H1 (cell line): ENCODE measurements at regions not wholly inside any gene's neighbourhood (a gene's known extent, or its start where the extent isn't known, plus 50 kb on each side); places are given as distances from the start of the nearest gene placed in this dataset.

Experiments used
- CTCF ChIA-PET: fragments of 300-600 bp; sonication (Branson Sonifier 250); formaldehyde crosslinking; loops from one replicate; lab custom pipeline; 2021; ENCODE audit not compliant: partially characterized antibody; lab: Charles Lee
- POLR2A ChIA-PET: fragments of 300-600 bp; sonication (Branson Sonifier 250); formaldehyde crosslinking; loops from one replicate; lab custom pipeline; 2021; ENCODE audit warnings: inconsistent platforms; ENCODE audit not compliant: partially characterized antibody; lab: Charles Lee
- DNase-seq, 2 experiments: peaks; one replicate each; pipeline versions ENCODE4 v3.0.0 to v3.0.0-alpha.2; 2010 to 2022; ENCODE audit warnings: low spot score in 2 of 2, low read depth in 1 of 2, mixed read lengths in 1 of 2
- FAIRE-seq: peaks from 2 replicates; lab custom pipeline; 2011; peaks lifted over from hg19 to GRCh38; lab: Jason Lieb, UNC
- H2AFZ ChIP-seq: 2 replicates; pipeline ENCODE4 v1.8.1; 2012; ENCODE audit warnings: low read length, inconsistent platforms
- H2AK5ac ChIP-seq: 2 replicates; pipeline ENCODE4 v1.6.1; 2013; ENCODE audit warnings: low read depth, low read length
- H2BK120ac ChIP-seq: replicated peaks from 2 replicates; pipeline ENCODE3; 2013; ENCODE audit warnings: low read depth, low read length, inconsistent platforms
- H2BK12ac ChIP-seq: 2 replicates; pipeline ENCODE4 v1.6.1; 2013; ENCODE audit warnings: low read depth, low read length
- H2BK15ac ChIP-seq: 2 replicates; pipeline ENCODE4 v1.6.1; 2013; ENCODE audit warnings: low read length
- H2BK20ac ChIP-seq: 2 replicates; pipeline ENCODE4 v1.6.1; 2013; ENCODE audit warnings: low read length
- H2BK5ac ChIP-seq: 2 replicates; pipeline ENCODE4 v1.6.1; 2013; ENCODE audit warnings: low read depth, low read length
- H3K14ac ChIP-seq: 2 replicates; pipeline ENCODE4 v1.6.1; 2013; ENCODE audit warnings: inconsistent platforms; ENCODE audit not compliant: insufficient read length
- H3K18ac ChIP-seq: 2 replicates; pipeline ENCODE4 v1.6.1; 2013; ENCODE audit warnings: low read length; ENCODE audit errors: extremely low read depth
- H3K23ac ChIP-seq: 2 replicates; pipeline ENCODE4 v1.6.1; 2013; ENCODE audit warnings: inconsistent platforms; ENCODE audit not compliant: insufficient read length
- H3K23me2 ChIP-seq: 2 replicates; pipeline ENCODE4 v1.6.1; 2013; ENCODE audit warnings: low read depth, low read length
- H3K27ac ChIP-seq: 2 replicates; pipeline ENCODE4 v1.6.1; 2011; ENCODE audit warnings: low read depth, low read length, inconsistent platforms
- H3K27me3 ChIP-seq, 4 experiments: replicated peaks in 1 of 4; 1 replicate in 1 of 4; 2 replicates in 3 of 4; pipeline versions ENCODE4 v1.6.1 to v1.8.1; 2011 to 2013; ENCODE audit warnings: low read length in 3 of 4, mild to moderate bottlenecking in 3 of 4, inconsistent platforms in 2 of 4, mixed read lengths in 2 of 4, moderate library complexity in 1 of 4; ENCODE audit not compliant: control insufficient read depth in 3 of 4, insufficient read depth in 3 of 4; ENCODE audit errors: extremely low read depth in 1 of 4
- H3K36me3 ChIP-seq, 4 experiments: 2 replicates each; pipeline versions ENCODE4 v1.6.1 to v1.8.1; 2011 to 2013; ENCODE audit warnings: mild to moderate bottlenecking in 4 of 4, low read length in 3 of 4, moderate library complexity in 2 of 4, control low read depth in 1 of 4, inconsistent platforms in 1 of 4; ENCODE audit not compliant: insufficient read depth in 4 of 4, control insufficient read depth in 2 of 4
- H3K4ac ChIP-seq: replicated peaks from 2 replicates; pipeline ENCODE3; 2013; ENCODE audit warnings: low read length, low read depth, mixed read lengths, inconsistent platforms; ENCODE audit not compliant: insufficient read length
- H3K4me1 ChIP-seq, 4 experiments: replicated peaks in 1 of 4; 1 replicate in 1 of 4; 2 replicates in 3 of 4; pipeline versions ENCODE4 v1.6.1 to v1.8.1; 2011 to 2013; ENCODE audit warnings: low read length in 3 of 4, inconsistent platforms in 2 of 4, mixed read lengths in 1 of 4; ENCODE audit not compliant: insufficient read depth in 4 of 4, control insufficient read depth in 3 of 4
- H3K4me2 ChIP-seq, 2 experiments: 2 replicates each; pipeline versions ENCODE4 v1.6.1 to v1.8.1; 2011 to 2013; ENCODE audit warnings: low read depth in 2 of 2, low read length in 2 of 2, control low read depth in 1 of 2, inconsistent platforms in 1 of 2, mild to moderate bottlenecking in 1 of 2; ENCODE audit not compliant: insufficient read depth in 1 of 2
- H3K4me3 ChIP-seq, 4 experiments: fragments of 200-600, 300-600 bp in 1 of 4; sonication (generic), shearing (Covaris generic), sonication (Bioruptor Twin) in 1 of 4; 2 replicates each; pipeline versions ENCODE4 v1.5.1 to v1.8.1; 2011 to 2016; ENCODE audit warnings: low read length in 4 of 4, low read depth in 3 of 4, control low read depth in 2 of 4, inconsistent platforms in 2 of 4, mild to moderate bottlenecking in 2 of 4, mixed read lengths in 1 of 4, moderate library complexity in 1 of 4; ENCODE audit not compliant: insufficient read depth in 2 of 4; ENCODE audit errors: extremely low read depth in 1 of 4
- H3K56ac ChIP-seq: replicated peaks from 2 replicates; pipeline ENCODE3; 2013; ENCODE audit warnings: low read depth, mild to moderate bottlenecking, mixed read lengths, low read length, inconsistent platforms; ENCODE audit not compliant: insufficient read length
- H3K79me1 ChIP-seq: 2 replicates; pipeline ENCODE4 v1.6.1; 2013; ENCODE audit warnings: low read depth, low read length, control low read depth
- H3K79me2 ChIP-seq, 2 experiments: 2 replicates each; pipeline versions ENCODE4 v1.6.1 to v1.8.1; 2012 to 2013; ENCODE audit warnings: low read length in 2 of 2, mild to moderate bottlenecking in 2 of 2, inconsistent platforms in 1 of 2; ENCODE audit not compliant: insufficient read depth in 2 of 2, control insufficient read depth in 1 of 2
- H3K9ac ChIP-seq, 4 experiments: replicated peaks in 1 of 4; 1 replicate in 1 of 4; 2 replicates in 3 of 4; pipeline versions ENCODE4 v1.6.1 to v1.8.1; 2011 to 2013; ENCODE audit warnings: low read depth in 3 of 4, low read length in 3 of 4, control low read depth in 2 of 4, mild to moderate bottlenecking in 2 of 4, moderate library complexity in 2 of 4, inconsistent platforms in 1 of 4; ENCODE audit errors: extremely low read depth in 1 of 4
- H3K9me3 ChIP-seq, 2 experiments: 2 replicates each; pipeline versions ENCODE4 v1.6.1 to v1.8.1; 2012 to 2013; ENCODE audit warnings: mild to moderate bottlenecking in 2 of 2, moderate library complexity in 2 of 2, control low read depth in 1 of 2, inconsistent platforms in 1 of 2, low read depth in 1 of 2, low read length in 1 of 2, mixed read lengths in 1 of 2; ENCODE audit not compliant: insufficient read depth in 2 of 2
- H4K20me1 ChIP-seq, 2 experiments: replicated peaks in 1 of 2; 2 replicates each; pipeline versions ENCODE3 to v1.8.1; 2011 to 2013; ENCODE audit warnings: inconsistent platforms in 2 of 2, low read length in 2 of 2, mild to moderate bottlenecking in 1 of 2; ENCODE audit not compliant: insufficient read depth in 2 of 2, control insufficient read depth in 1 of 2
- H4K5ac ChIP-seq: 2 replicates; pipeline ENCODE4 v1.6.1; 2013; ENCODE audit warnings: low read length, low read depth, mixed read lengths, inconsistent platforms; ENCODE audit not compliant: insufficient read length
- H4K8ac ChIP-seq: 2 replicates; pipeline ENCODE4 v1.8.0; 2013; ENCODE audit warnings: mild to moderate bottlenecking, moderate library complexity, low read length, inconsistent platforms; ENCODE audit not compliant: insufficient read depth; ENCODE audit errors: extremely low read depth
- H4K91ac ChIP-seq: replicated peaks from 2 replicates; pipeline ENCODE3; 2013; ENCODE audit warnings: low read length, mixed read lengths, inconsistent platforms; ENCODE audit not compliant: insufficient read length
- BCL11A ChIP-seq, 2 experiments: IDR thresholded peaks; one replicate each; pipeline ENCODE4 v1.6.1; 2011; ENCODE audit warnings: low read depth in 2 of 2, low read length in 2 of 2, mild to moderate bottlenecking in 2 of 2
- EP300 ChIP-seq, 2 experiments: IDR thresholded peaks; 1 replicate in 1 of 2; 2 replicates in 1 of 2; pipeline ENCODE4 v1.6.1; 2011 to 2012; ENCODE audit warnings: low read depth in 2 of 2, low read length in 2 of 2, mild to moderate bottlenecking in 2 of 2, borderline replicate concordance in 1 of 2, inconsistent platforms in 1 of 2, moderate library complexity in 1 of 2
- RNF2 ChIP-seq: fragments of 200-900, 300-1000 bp; sonication (generic); IDR thresholded peaks from 2 replicates; pipeline ENCODE4 v1.7.1; 2016; ENCODE audit warnings: borderline replicate concordance, low read depth, mild to moderate bottlenecking, antibody characterized with exemption, low read length; ENCODE audit not compliant: poor library complexity, severe bottlenecking; ENCODE audit errors: missing control alignments
- SP2 ChIP-seq: IDR thresholded peaks from 2 replicates; pipeline ENCODE4 v1.6.1; 2012; ENCODE audit warnings: mild to moderate bottlenecking, low read length, inconsistent platforms
- WGBS, 2 experiments: shearing (Covaris generic) in 1 of 2; methylation state at CpG; one replicate each; pipeline versions ENCODE4 v1.1.6 to v1.1.7; 2013 to 2015; ENCODE audit warnings: low lambda C conversion rate in 2 of 2, mixed read lengths in 2 of 2, inconsistent platforms in 1 of 2, low coverage in 1 of 2, missing lambda C conversion rate in 1 of 2; ENCODE audit not compliant: insufficient replicate concordance in 2 of 2, insufficient coverage in 1 of 2, insufficient read length in 1 of 2; ENCODE audit errors: extremely low coverage in 1 of 2, missing lambda C conversion rate in 1 of 2; 5-methylcytosine and 5-hydroxymethylcytosine counted together

- H3K56ac ChIP-seq: no peak overlapping the region
- no peaks in the 10 kb centered on the region for H3K9me3 ChIP-seq
- H3K79me1 ChIP-seq: no peaks in the 10 kb centered on the region
- H3K36me3 ChIP-seq: no peaks in the 10 kb centered on the region
- H3K14ac ChIP-seq: no peak overlapping the region
- no peaks in the 10 kb centered on the region for H4K20me1 ChIP-seq
- no peak overlapping the region for H4K91ac ChIP-seq
- H2BK20ac ChIP-seq: no peak overlapping the region
- H3K27ac ChIP-seq: no peak overlapping the region
- no peak overlapping the region for H3K9ac ChIP-seq
- ChIA-PET POLR2A (no interaction called here), CTCF (interaction anchor here (1.1 kb wide), 1 partner anchor 131 kb away, joined by 4 read pairs; no protein-coding TSS in a partner anchor)
- WGBS, 2 experiments: 94% methylated on average over 5 of the region's 5 CpGs; no CpG with 5 or more reads in 1 of the 2 experiments
- H3K23ac ChIP-seq: no peak overlapping the region
- no peak overlapping the region for H2BK120ac ChIP-seq
- H3K4me1 ChIP-seq: peaks cover 2 to 9% (median 7%) of the 10 kb centered on the region in 4 experiments; a peak in 4 of 7 replicates
- H4K8ac ChIP-seq: no peak overlapping the region
- FAIRE-seq: no peak
- TF ChIP-seq EP300 (IDR thresholded peaks at IDR 0.05; ENCODE audit: borderline replicate concordance in 1 of 2, low read depth in 2 of 2, low read length in 2 of 2) (no peak), RNF2 (no peak), SP2 (no peak), BCL11A (IDR thresholded peaks at IDR 0.05; ENCODE audit: low read depth in 2 of 2, low read length in 2 of 2) (no peak)
- H2BK12ac ChIP-seq: no peak overlapping the region
- H3K23me2 ChIP-seq: no peaks in the 10 kb centered on the region
- no peak overlapping the region for H3K4me3 ChIP-seq
- no peak overlapping the region for H2BK5ac ChIP-seq
- no peak overlapping the region for H4K5ac ChIP-seq
- no peak overlapping the region for H3K4me2 ChIP-seq
- H2AFZ ChIP-seq: no peak overlapping the region
- H2BK15ac ChIP-seq: no peak overlapping the region
- H3K79me2 ChIP-seq: no peaks in the 10 kb centered on the region
- no peaks in the 10 kb centered on the region for H3K27me3 ChIP-seq
- H3K4ac ChIP-seq: no peak overlapping the region
- no peak for DNase-seq
- H3K18ac ChIP-seq: no peak overlapping the region
- no peak overlapping the region for H2AK5ac ChIP-seq
Measured at GRCh38 chr3:159453036-159453435, 535.6 kb upstream of the IL12A start.
